Brain microvascular endothelial cell (primary cell): ENCODE measurements at regions not wholly inside any gene's neighbourhood (a gene's known extent, or its start where the extent isn't known, plus 50 kb on each side); places are given as distances from the start of the nearest gene placed in this dataset.
A peak's percentile ranks its signal among the peaks of the same experiment; 100 is the strongest.

ENCODE experiments used
- DNase-seq: peaks from one replicate; pipeline ENCODE4 v3.0.0-alpha.2; 2020
- H3K27ac ChIP-seq: fragments of 250-450 bp; sonication (Bioruptor Pico); 2 replicates; pipeline ENCODE4 v1.5.1; 2020; ENCODE audit warnings: mild to moderate bottlenecking, moderate library complexity
- H3K27me3 ChIP-seq: fragments of 250-450 bp; sonication (Bioruptor Pico); replicated peaks from 2 replicates; pipeline ENCODE4 v1.5.1; 2020; ENCODE audit warnings: mild to moderate bottlenecking
- H3K36me3 ChIP-seq: fragments of 250-450 bp; sonication (Bioruptor Pico); replicated peaks from 2 replicates; pipeline ENCODE4 v1.5.1; 2020; ENCODE audit warnings: mild to moderate bottlenecking
- H3K4me3 ChIP-seq: 2 replicates; pipeline ENCODE4 v1.5.1; 2011; ENCODE audit warnings: low read depth, mild to moderate bottlenecking, control low read depth, low read length, moderate library complexity
- in situ Hi-C: cut with HindIII; loops from 2 replicates; pipeline ENCODE4 v1.10.0; 2017; ENCODE audit warnings: low sequenced_read_pairs, low pct_ligation_motif_present
- TF ChIP-seq, protein P1 (sequence below): IDR thresholded peaks from 2 replicates; pipeline ENCODE4 v1.5.1; 2011; ENCODE audit warnings: low read depth, mild to moderate bottlenecking, moderate library complexity, low read length, control low read depth, inconsistent platforms; ENCODE audit errors: missing control alignments

DNA sequence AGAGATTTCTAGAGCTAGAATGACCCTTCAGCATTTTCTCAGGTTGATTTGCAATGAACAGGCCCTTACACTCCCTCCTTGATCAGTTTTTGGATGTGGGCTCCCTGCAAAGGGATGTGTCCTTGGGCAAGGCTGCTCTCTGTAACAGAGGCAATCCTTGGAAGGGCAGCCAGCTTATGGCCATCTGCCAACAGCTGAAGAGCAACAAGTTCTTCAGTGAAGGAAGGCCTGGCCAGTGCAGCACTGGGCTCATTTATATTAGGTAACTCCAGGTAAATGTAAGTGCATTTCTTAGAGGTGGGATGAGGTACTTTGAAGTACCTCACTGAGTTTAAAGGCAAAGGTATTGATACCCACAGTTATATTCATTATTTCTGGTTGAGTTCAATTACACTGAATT, 114.3 kb upstream of the KCNJ16 start:
- TF ChIP-seq, protein P1, sequence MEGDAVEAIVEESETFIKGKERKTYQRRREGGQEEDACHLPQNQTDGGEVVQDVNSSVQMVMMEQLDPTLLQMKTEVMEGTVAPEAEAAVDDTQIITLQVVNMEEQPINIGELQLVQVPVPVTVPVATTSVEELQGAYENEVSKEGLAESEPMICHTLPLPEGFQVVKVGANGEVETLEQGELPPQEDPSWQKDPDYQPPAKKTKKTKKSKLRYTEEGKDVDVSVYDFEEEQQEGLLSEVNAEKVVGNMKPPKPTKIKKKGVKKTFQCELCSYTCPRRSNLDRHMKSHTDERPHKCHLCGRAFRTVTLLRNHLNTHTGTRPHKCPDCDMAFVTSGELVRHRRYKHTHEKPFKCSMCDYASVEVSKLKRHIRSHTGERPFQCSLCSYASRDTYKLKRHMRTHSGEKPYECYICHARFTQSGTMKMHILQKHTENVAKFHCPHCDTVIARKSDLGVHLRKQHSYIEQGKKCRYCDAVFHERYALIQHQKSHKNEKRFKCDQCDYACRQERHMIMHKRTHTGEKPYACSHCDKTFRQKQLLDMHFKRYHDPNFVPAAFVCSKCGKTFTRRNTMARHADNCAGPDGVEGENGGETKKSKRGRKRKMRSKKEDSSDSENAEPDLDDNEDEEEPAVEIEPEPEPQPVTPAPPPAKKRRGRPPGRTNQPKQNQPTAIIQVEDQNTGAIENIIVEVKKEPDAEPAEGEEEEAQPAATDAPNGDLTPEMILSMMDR, result no peak
- Histone ChIP-seq H3K4me3 (no peak overlapping the region), H3K27me3 (no peaks in the 10 kb centered on the region), H3K36me3 (no peaks in the 10 kb centered on the region), H3K27ac (no peak overlapping the region)
- no peak for DNase-seq
- in situ Hi-C loops, result no loop called here

DNA sequence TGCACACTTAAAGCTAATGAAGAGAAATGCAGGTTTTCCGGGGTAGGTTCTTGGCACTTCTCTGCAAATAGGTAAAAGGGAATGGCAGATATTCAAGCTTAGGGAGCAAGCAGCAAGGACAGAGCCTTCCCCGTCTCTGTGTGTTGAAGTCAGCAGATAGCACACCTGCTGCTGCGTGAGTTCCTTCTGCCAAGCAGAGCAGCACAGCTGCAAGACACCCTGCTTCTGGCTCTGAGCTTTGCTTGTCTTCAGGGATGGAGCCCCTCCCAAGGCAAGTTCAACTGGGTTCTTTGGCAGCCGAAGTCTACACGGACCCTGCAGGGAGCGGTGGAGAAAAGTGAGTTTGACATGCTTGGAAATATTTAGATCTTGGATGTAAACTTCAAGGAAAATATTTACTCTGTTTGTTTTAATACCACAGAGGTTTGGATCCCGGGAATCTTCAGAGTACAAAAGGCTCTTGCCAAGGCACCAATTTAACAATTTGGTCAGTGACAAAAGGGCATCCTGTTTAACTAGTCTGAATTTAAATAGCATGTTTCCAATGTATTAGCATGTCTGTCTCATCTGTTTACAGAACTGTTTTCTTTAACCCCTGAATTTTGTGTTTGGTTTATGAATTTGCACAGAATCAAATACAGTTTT, 113.4 kb upstream of the KCNJ16 start:
- in situ Hi-C loops, result no loop called here
- Histone ChIP-seq H3K36me3 (no peaks in the 10 kb centered on the region), H3K27me3 (no peaks in the 10 kb centered on the region), H3K4me3 (no peak overlapping the region), H3K27ac (no peak overlapping the region)
- no peak for DNase-seq
- TF ChIP-seq, protein P1, result no peak

DNA sequence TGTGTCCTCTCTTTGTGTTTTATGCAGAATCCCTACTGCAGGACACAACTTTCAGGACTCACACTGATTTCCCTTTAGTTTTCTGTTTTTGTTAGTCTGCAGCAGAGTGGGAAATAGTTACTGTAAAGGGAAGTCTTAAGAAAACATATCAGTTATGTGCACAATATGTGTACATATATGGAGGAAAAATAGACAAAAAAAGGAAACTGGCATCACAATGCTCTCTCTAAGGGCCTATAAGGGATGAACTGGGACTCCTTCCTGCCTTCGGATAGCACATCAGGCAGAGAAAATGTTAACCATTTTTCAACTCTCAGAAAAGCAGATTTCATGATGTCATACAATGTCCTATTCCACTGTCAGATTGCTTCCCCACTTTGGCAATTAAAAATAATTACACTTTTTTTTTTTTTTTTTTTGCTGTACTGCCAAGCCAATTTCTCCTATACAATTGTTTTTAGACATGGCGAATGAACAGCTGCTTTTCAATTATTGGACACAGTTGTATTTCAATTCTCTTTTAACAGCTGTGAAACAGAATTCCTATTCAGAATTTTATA, 112.5 kb upstream of the KCNJ16 start:
- Histone ChIP-seq H3K4me3 (no peak overlapping the region), H3K27ac (no peak overlapping the region), H3K27me3 (no peaks in the 10 kb centered on the region), H3K36me3 (no peaks in the 10 kb centered on the region)
- TF ChIP-seq, protein P1, result no peak
- no peak for DNase-seq
- in situ Hi-C loops, result no loop called here

DNA sequence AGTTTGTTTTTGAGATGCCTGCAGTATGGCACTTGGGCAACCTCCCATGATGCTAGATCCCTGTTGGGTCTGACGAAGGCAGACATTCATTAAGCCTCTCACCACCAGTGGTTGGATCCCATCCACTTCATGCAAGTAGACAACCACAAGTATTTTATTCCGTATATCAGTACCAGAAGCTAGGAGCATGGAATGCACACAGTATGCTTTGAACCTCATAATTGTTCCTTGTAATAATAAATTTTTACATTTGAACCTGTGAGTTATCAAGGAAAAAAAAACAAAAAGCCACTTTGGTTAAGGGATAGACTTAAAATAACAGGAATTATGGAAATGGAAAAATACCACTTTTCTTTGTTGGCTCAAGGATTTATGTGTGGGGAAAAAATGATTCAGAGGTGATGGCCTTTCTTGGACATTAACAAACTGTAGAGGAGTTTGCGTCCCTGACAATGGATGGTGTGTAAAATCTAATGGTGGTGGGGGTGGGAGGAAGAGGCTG, 107.1 kb upstream of the KCNJ16 start:
- Histone ChIP-seq H3K4me3 (no peak overlapping the region), H3K27me3 (no peaks in the 10 kb centered on the region), H3K36me3 (no peaks in the 10 kb centered on the region), H3K27ac (peak overlapping the region; percentile 49)
- peak; percentile 85 for DNase-seq
- in situ Hi-C loops, result no loop called here
- TF ChIP-seq, protein P1, result no peak

DNA sequence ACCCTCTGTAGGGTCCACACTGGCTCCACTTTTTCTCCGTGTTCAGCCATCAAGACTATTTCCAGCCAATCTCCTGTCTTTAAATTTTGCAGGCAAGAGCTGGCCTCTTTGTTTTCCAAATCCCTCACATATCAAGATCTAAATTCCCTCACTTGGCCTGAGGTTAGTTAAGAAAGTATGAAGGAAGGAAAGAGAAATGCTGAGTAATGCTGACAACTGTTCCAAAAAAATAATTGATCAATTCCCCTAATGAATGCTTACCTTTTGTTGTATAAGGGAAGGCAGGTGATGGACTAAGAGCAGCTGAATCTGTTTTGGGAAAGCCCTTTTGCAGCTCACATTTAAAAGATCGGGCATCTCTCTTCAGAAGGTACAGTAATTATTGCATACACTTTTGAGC, 105.1 kb upstream of the KCNJ16 start:
- DNase-seq, result no peak
- TF ChIP-seq, protein P1, result no peak
- H3K4me3 ChIP-seq, result no peak overlapping the region
- no peaks in the 10 kb centered on the region for H3K36me3 ChIP-seq
- no peaks in the 10 kb centered on the region for H3K27me3 ChIP-seq
- H3K27ac ChIP-seq, result no peak overlapping the region
- in situ Hi-C loops, result no loop called here
